Loucy (cell line): ENCODE measurements at regions not wholly inside any gene's neighbourhood (a gene's known extent, or its start where the extent isn't known, plus 50 kb on each side); places are given as distances from the start of the nearest gene placed in this dataset.

Source experiments
- CTCF ChIP-seq: fragments of 200-600 bp; sonication (generic); conservative IDR thresholded peaks from 2 replicates; pipeline ENCODE4 v1.5.1; 2014; ENCODE audit warnings: mild to moderate bottlenecking, antibody characterized with exemption, low read length
- EZH2phosphoT487 ChIP-seq: fragments of 200-600 bp; IDR thresholded peaks from 2 replicates; pipeline ENCODE4 v1.6.1; 2018; ENCODE audit warnings: antibody characterized with exemption, mild to moderate bottlenecking, moderate library complexity, borderline replicate concordance

- TF ChIP-seq CTCF (no peak), EZH2phosphoT487 (no peak)
Measured at GRCh38 chr4:151573474-151573873, 164.5 kb downstream of the FHIP1A start.
